Mesendoderm (in vitro differentiated cells): ENCODE measurements at regions not wholly inside any gene's neighbourhood (a gene's known extent, or its start where the extent isn't known, plus 50 kb on each side); places are given as distances from the start of the nearest gene placed in this dataset.
"Not testable (repeated sequence)": the region's sequence is repeated elsewhere in the genome, so short reads cannot be mapped to it uniquely, and the experiment has no call there.

Experiments used
- DNase-seq: peaks from one replicate; pipeline ENCODE4 v3.0.0; 2013
- H2AK5ac ChIP-seq: 2 replicates; pipeline ENCODE4 v1.6.1; 2013; ENCODE audit warnings: low read length, inconsistent platforms
- H2BK120ac ChIP-seq: 2 replicates; pipeline ENCODE4 v1.6.1; 2013; ENCODE audit warnings: low read depth, mild to moderate bottlenecking, low read length, moderate library complexity, mixed read lengths
- H2BK15ac ChIP-seq: replicated peaks from 2 replicates; pipeline ENCODE4 v1.6.1; 2013; ENCODE audit warnings: low read depth, mild to moderate bottlenecking, moderate library complexity
- H2BK5ac ChIP-seq: 2 replicates; pipeline ENCODE4 v1.6.1; 2013; ENCODE audit warnings: low read length, inconsistent platforms
- H3K18ac ChIP-seq: 2 replicates; pipeline ENCODE4 v1.6.1; 2013; ENCODE audit warnings: mild to moderate bottlenecking, low read length, mixed read lengths
- H3K23ac ChIP-seq: one replicate; pipeline ENCODE4 v1.6.1; 2013; ENCODE audit warnings: low read length
- H3K27ac ChIP-seq: 2 replicates; pipeline ENCODE4 v1.5.1; 2013; ENCODE audit warnings: low read depth, mild to moderate bottlenecking, inconsistent platforms, low read length, moderate library complexity
- H3K27me3 ChIP-seq: 2 replicates; pipeline ENCODE4 v1.6.1; 2013; ENCODE audit warnings: low read length, control low read depth, mild to moderate bottlenecking, inconsistent platforms; ENCODE audit not compliant: insufficient read depth, poor library complexity
- H3K36me3 ChIP-seq: 2 replicates; pipeline ENCODE4 v1.6.1; 2013; ENCODE audit warnings: low read length, inconsistent platforms; ENCODE audit not compliant: control insufficient read depth, insufficient read depth
- H3K4ac ChIP-seq: one replicate; pipeline ENCODE4 v1.6.1; 2013; ENCODE audit warnings: low read depth, mild to moderate bottlenecking, low read length, moderate library complexity
- H3K4me1 ChIP-seq: 2 replicates; pipeline ENCODE4 v1.6.1; 2013; ENCODE audit warnings: low read depth, low read length, inconsistent platforms; ENCODE audit not compliant: control insufficient read depth
- H3K4me2 ChIP-seq: 2 replicates; pipeline ENCODE4 v1.6.1; 2013; ENCODE audit warnings: low read length
- H3K4me3 ChIP-seq: 2 replicates; pipeline ENCODE4 v1.5.1; 2013; ENCODE audit warnings: mild to moderate bottlenecking, low read length
- H3K56ac ChIP-seq: one replicate; pipeline ENCODE4 v1.6.1; 2013; ENCODE audit warnings: low read length
- H3K79me1 ChIP-seq: 2 replicates; pipeline ENCODE4 v1.6.1; 2013; ENCODE audit warnings: low read length, inconsistent platforms
- H3K79me2 ChIP-seq: 2 replicates; pipeline ENCODE4 v1.6.1; 2013; ENCODE audit warnings: mild to moderate bottlenecking, low read length; ENCODE audit not compliant: control insufficient read depth, insufficient read depth
- H3K9ac ChIP-seq: 2 replicates; pipeline ENCODE4 v1.6.1; 2013; ENCODE audit warnings: low read length, inconsistent platforms
- H4K5ac ChIP-seq: one replicate; pipeline ENCODE4 v1.6.1; 2013; ENCODE audit warnings: low read length
- H4K8ac ChIP-seq: one replicate; pipeline ENCODE4 v1.6.1; 2013; ENCODE audit warnings: low read depth, mild to moderate bottlenecking, control low read depth, low read length, moderate library complexity
- WGBS: extraction: QIAGEN DNeasy Blood & Tissue Kit; methylation state at CpG from one replicate; pipeline ENCODE4 v1.1.7; 2013; ENCODE audit warnings: low lambda C conversion rate, missing lambda C conversion rate; ENCODE audit not compliant: insufficient coverage; ENCODE audit errors: extremely low coverage; 5-methylcytosine and 5-hydroxymethylcytosine counted together

GRCh38 chr1:195697130-195697529 is 911.1 kb downstream of the KCNT2 start:
- Histone ChIP-seq H2AK5ac (no peak overlapping the region), H3K23ac (no peak overlapping the region), H4K5ac (no peak overlapping the region), H4K8ac (no peak overlapping the region), H2BK120ac (no peak overlapping the region), H2BK15ac (no peak overlapping the region), H3K4ac (no peak overlapping the region), H3K4me3 (no peak overlapping the region), H3K9ac (no peak overlapping the region), H3K18ac (no peak overlapping the region), H3K79me2 (no peaks in the 10 kb centered on the region), H2BK5ac (no peak overlapping the region), H3K36me3 (no peaks in the 10 kb centered on the region), H3K27ac (no peak overlapping the region), H3K4me2 (no peak overlapping the region), H3K79me1 (no peaks in the 10 kb centered on the region), H3K56ac (no peak overlapping the region), H3K27me3 (no peaks in the 10 kb centered on the region), H3K4me1 (no peaks in the 10 kb centered on the region)
- DNase-seq, result no peak
- WGBS, result no CpG with 5 or more reads among the region's 2 CpGs

- Histone ChIP-seq H3K79me1 (no peaks in the 10 kb centered on the region), H2AK5ac (no peak overlapping the region), H3K4ac (no peak overlapping the region), H2BK15ac (no peak overlapping the region), H3K79me2 (no peaks in the 10 kb centered on the region), H4K5ac (no peak overlapping the region), H2BK5ac (no peak overlapping the region), H3K23ac (no peak overlapping the region), H3K9ac (no peak overlapping the region), H4K8ac (no peak overlapping the region), H3K27me3 (no peaks in the 10 kb centered on the region), H3K18ac (no peak overlapping the region), H3K4me3 (no peak overlapping the region), H3K4me1 (no peaks in the 10 kb centered on the region), H3K56ac (no peak overlapping the region), H3K4me2 (no peak overlapping the region), H2BK120ac (no peak overlapping the region), H3K27ac (no peak overlapping the region), H3K36me3 (no peaks in the 10 kb centered on the region)
- WGBS, result no CpG with 5 or more reads among the region's 3 CpGs
- DNase-seq, result no peak
Observed at GRCh38 chr1:195686764-195687163, 921.5 kb downstream of the KCNT2 start.

GRCh38 chr1:195664628-195665027 is 943.6 kb downstream of the KCNT2 start:
- no peaks in the 10 kb centered on the region for H3K79me2 ChIP-seq
- no peak overlapping the region for H3K27ac ChIP-seq
- no peak overlapping the region for H3K4me3 ChIP-seq
- no peaks in the 10 kb centered on the region for H3K27me3 ChIP-seq
- no peak overlapping the region for H2AK5ac ChIP-seq
- no CpG with 5 or more reads among the region's 1 CpG for WGBS
- H3K9ac ChIP-seq, result no peak overlapping the region
- no peak overlapping the region for H2BK120ac ChIP-seq
- no peaks in the 10 kb centered on the region for H3K79me1 ChIP-seq
- H4K5ac ChIP-seq, result no peak overlapping the region
- H3K36me3 ChIP-seq, result no peaks in the 10 kb centered on the region
- H4K8ac ChIP-seq, result no peak overlapping the region
- DNase-seq, result no peak
- no peak overlapping the region for H2BK15ac ChIP-seq
- no peak overlapping the region for H3K4me2 ChIP-seq
- H3K23ac ChIP-seq, result no peak overlapping the region
- H3K56ac ChIP-seq, result no peak overlapping the region
- H3K4me1 ChIP-seq, result no peaks in the 10 kb centered on the region
- no peak overlapping the region for H3K4ac ChIP-seq
- H2BK5ac ChIP-seq, result no peak overlapping the region
- no peak overlapping the region for H3K18ac ChIP-seq

GRCh38 chr1:195663549-195664280 is 944.5 kb downstream of the KCNT2 start:
- H3K27me3 ChIP-seq, result no peaks in the 10 kb centered on the region

GRCh38 chr1:195656780-195657179 is 951.5 kb downstream of the KCNT2 start:
- no peak overlapping the region for H3K27ac ChIP-seq
- H3K23ac ChIP-seq, result no peak overlapping the region
- no peak overlapping the region for H3K56ac ChIP-seq
- H4K8ac ChIP-seq, result no peak overlapping the region
- H3K18ac ChIP-seq, result no peak overlapping the region
- no peak overlapping the region for H2BK120ac ChIP-seq
- no peaks in the 10 kb centered on the region for H3K4me1 ChIP-seq
- H4K5ac ChIP-seq, result no peak overlapping the region
- H3K9ac ChIP-seq, result no peak overlapping the region
- WGBS, result no CpG with 5 or more reads among the region's 1 CpG
- no peaks in the 10 kb centered on the region for H3K79me1 ChIP-seq
- H3K27me3 ChIP-seq, result no peaks in the 10 kb centered on the region
- no peak overlapping the region for H3K4me3 ChIP-seq
- no peak for DNase-seq
- H3K36me3 ChIP-seq, result no peaks in the 10 kb centered on the region
- no peaks in the 10 kb centered on the region for H3K79me2 ChIP-seq
- H2AK5ac ChIP-seq, result no peak overlapping the region
- H2BK15ac ChIP-seq, result no peak overlapping the region
- H3K4ac ChIP-seq, result no peak overlapping the region
- no peak overlapping the region for H3K4me2 ChIP-seq
- H2BK5ac ChIP-seq, result no peak overlapping the region

More at GRCh38 chr1:195663549-195664280, 944.5 kb downstream of the KCNT2 start:
- Histone ChIP-seq H3K79me2 (no peaks in the 10 kb centered on the region), H3K27ac (no peak overlapping the region), H4K8ac (no peak overlapping the region), H2BK15ac (no peak overlapping the region), H3K56ac (no peak overlapping the region), H2BK120ac (no peak overlapping the region), H3K9ac (no peak overlapping the region), H2AK5ac (no peak overlapping the region), H3K79me1 (no peaks in the 10 kb centered on the region), H3K4me2 (no peak overlapping the region), H4K5ac (no peak overlapping the region), H3K4ac (peak overlapping the region; percentile 12), H2BK5ac (no peak overlapping the region), H3K23ac (no peak overlapping the region), H3K4me3 (no peak overlapping the region), H3K36me3 (no peaks in the 10 kb centered on the region), H3K4me1 (no peaks in the 10 kb centered on the region), H3K18ac (peak overlapping the region; percentile 28)
- DNase-seq, result peak; percentile 10
- WGBS, result no CpG with 5 or more reads among the region's 4 CpGs

- not testable (repeated sequence) for H3K4me1 ChIP-seq, H3K36me3 ChIP-seq, H2BK5ac ChIP-seq, H3K79me1 ChIP-seq, H2BK15ac ChIP-seq, H3K56ac ChIP-seq, DNase-seq, H3K79me2 ChIP-seq, H3K9ac ChIP-seq, H2AK5ac ChIP-seq, H4K5ac ChIP-seq, H3K27ac ChIP-seq, H3K27me3 ChIP-seq, H3K4ac ChIP-seq, H3K18ac ChIP-seq, H3K4me2 ChIP-seq, H3K23ac ChIP-seq, H3K4me3 ChIP-seq, H4K8ac ChIP-seq, H2BK120ac ChIP-seq
- no CpG with 5 or more reads among the region's 2 CpGs for WGBS
Observed at GRCh38 chr1:195648875-195649274, 959.4 kb downstream of the KCNT2 start.
